GM21423 (cell line): ENCODE measurements at regions not wholly inside any gene's neighbourhood (a gene's known extent, or its start where the extent isn't known, plus 50 kb on each side); places are given as distances from the start of the nearest gene placed in this dataset.
"Not testable (repeated sequence)": the region's sequence is repeated elsewhere in the genome, so short reads cannot be mapped to it uniquely, and the experiment has no call there.

Source experiments
- ATAC-seq: cut with Tn5 transposase; IDR thresholded peaks from one replicate; pipeline ENCODE4 v1.9.1; 2021; ENCODE audit warnings: mild to moderate bottlenecking, moderate library complexity; ENCODE audit not compliant: unreplicated experiment

GRCh38 chr6:82419132-82419581 is 55.5 kb downstream of the TPBG start:
- no peak for ATAC-seq

GRCh38 chr6:82419859-82420258 is 56.2 kb downstream of the TPBG start:
- no peak for ATAC-seq

- no peak for ATAC-seq
Measured at GRCh38 chr6:82430611-82431010, 67.0 kb downstream of the TPBG start.

DNA sequence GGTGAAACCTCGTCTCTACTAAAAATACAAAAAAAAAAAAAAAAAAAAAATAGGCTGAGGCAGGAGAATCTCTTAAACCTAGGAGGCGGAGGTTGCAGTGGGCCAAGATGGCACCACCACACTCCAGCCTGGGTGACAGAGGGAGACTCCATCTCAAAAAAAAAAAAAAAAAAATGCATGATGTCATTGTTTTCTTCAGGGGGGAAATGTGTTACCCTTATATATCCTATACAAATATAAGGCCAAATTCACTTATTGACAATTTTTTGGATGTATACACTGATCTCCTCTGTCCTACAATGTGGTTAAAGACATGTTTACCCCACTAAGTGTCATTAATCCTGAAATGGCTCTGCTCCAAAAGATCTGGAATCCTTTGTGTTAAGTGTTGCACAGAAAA is 73.1 kb downstream of the TPBG start:
- no peak for ATAC-seq

DNA sequence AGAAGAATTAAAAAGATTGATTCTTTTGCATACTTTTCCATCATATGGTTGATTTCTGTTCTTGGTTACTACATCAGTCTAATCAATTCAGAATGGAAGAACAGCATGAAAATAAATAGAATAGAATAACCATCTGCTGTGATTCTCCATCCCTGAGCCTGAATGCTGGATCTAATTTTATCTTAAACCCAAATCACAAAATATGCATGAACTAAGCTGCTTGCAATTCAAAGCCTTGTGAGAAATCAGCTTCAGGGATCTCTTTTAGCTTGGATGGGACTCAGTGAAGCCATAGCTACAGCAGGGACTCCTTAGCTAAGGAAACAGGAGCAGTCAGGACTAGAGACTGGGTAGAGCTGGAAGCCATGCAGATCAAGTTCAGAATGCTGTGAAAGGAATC is 74.1 kb downstream of the TPBG start:
- no peak for ATAC-seq

DNA sequence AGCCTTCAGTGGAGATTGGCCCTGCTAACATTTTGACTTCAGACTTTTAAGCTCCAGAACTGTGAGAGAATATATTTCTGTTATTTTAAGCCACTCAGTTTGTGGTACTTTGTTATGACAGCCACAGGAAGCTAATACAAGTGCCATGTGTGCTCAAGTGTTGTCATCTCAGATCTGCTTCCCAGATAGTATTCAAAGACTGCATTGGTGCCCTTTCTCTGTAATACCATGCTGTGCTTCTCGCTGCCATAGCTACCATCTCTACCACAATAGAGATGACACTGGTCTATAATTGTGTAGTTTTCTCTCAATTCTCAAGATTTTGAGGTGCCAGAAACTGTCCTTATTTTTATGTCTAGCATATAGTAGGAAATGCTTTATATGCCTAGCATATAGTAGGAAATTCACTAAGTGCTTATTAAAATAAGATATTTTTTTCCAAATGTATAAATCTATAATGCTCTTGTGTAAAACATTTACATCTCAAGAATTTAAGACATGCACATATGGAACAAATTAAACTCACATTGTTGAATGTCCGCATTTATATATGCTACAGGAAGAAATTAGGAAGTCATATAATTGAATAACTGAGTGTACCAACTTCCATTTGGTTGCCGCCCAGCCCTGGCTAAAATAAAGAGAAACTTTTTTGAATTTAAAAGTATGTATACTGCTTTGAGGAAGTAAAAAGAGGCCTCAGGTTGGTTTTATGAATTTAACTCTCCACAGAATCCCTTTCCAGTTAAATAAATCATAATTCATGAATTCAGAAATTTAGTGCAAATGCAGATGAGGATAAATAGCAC is 77.6 kb downstream of the TPBG start:
- ATAC-seq = no peak

DNA sequence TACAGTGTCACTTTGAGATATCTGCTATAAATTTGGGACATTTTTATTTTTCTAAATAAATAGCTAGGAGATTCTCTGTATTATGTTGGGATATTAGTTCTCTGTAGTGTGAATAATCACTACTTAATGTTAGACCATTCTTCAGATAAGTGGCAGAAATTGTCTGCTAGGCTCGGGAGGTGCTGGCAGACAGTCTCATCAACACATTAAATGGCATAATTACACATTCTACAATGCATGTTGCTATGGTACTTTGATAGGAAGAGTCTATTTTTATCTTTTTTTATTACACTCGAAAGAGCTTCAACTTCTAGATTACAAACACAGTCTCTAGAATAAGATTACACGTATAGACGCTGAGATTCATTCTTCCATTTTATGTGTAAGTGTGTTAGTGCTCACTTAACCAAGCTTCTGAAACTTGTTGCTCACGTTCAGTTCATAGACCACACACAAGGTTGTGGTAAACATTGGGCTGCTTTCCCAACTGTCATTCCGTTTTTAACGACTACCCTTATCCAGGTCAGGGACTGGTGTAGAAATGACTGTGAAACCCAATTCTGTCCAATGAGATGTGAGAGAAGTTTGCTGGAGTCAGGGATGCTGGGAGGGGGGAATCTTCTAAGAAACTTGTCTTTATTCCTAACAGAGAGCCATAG is 78.6 kb downstream of the TPBG start:
- ATAC-seq = no peak

DNA sequence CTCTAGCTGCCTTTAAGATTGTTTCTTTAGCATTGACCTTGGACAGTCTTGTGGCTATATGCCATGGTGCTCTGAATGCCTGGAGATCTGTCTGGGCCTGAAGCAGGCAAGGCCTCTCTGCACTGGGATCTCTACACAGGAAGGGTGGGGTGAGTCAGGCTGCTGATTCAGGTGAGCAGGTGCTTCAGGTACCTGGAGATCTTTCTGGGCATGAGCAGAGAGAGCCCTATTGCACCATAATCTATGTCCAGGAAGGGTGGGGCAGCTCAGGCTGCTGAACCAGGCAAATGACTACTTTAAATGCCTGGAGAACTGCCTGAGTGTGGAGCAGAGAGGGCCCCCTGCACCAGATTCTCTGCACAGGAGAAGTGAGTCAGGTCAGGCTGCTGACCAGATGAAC is 94.5 kb downstream of the TPBG start:
- ATAC-seq = no peak

DNA sequence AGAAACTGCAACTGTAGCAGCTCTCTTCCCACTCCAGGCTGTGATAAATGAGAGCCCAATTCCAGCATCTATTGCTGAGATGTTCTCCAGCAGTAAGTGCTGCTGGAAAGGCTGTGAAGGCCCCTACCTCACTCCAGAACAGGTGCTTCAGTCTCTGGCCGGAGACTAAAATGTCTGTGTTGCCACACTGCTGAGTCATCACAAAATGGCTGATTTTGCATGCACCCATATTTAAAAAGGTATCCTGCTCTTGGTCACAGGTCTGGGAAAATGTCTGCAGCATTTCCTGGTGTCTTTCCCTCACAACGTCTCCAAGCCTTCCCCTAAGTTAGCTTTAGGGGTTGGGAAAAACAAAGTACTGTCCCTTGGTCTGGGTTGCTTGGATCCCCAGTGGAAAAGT is 95.1 kb downstream of the TPBG start:
- ATAC-seq = no peak

- ATAC-seq = no peak
Measured at GRCh38 chr6:82461536-82461935, 97.9 kb downstream of the TPBG start.

GRCh38 chr6:82467338-82467737 is 103.7 kb downstream of the TPBG start:
- ATAC-seq = no peak

- ATAC-seq = not testable (repeated sequence)
Measured at GRCh38 chr6:82470123-82470522, 106.5 kb downstream of the TPBG start.

DNA sequence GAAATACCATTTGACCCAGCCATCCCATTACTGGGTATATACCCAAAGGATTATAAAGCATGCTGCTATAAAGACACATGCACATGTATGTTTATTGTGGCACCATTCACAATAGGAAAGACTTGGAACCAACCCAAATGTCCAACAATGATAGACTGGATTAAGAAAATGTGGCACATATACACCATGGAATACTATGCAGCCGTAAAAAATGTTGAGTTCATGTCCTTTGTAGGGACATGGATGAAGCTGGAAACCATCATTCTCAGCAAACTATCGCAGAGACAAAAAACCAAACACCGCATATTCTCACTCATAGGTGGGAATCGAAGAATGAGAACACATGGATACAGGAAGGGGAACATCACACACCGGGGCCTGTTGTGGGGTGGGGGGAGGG is 111.5 kb downstream of the TPBG start:
- not testable (repeated sequence) for ATAC-seq

- ATAC-seq = no peak
Measured at GRCh38 chr6:82484001-82484400, 120.4 kb downstream of the TPBG start.

DNA sequence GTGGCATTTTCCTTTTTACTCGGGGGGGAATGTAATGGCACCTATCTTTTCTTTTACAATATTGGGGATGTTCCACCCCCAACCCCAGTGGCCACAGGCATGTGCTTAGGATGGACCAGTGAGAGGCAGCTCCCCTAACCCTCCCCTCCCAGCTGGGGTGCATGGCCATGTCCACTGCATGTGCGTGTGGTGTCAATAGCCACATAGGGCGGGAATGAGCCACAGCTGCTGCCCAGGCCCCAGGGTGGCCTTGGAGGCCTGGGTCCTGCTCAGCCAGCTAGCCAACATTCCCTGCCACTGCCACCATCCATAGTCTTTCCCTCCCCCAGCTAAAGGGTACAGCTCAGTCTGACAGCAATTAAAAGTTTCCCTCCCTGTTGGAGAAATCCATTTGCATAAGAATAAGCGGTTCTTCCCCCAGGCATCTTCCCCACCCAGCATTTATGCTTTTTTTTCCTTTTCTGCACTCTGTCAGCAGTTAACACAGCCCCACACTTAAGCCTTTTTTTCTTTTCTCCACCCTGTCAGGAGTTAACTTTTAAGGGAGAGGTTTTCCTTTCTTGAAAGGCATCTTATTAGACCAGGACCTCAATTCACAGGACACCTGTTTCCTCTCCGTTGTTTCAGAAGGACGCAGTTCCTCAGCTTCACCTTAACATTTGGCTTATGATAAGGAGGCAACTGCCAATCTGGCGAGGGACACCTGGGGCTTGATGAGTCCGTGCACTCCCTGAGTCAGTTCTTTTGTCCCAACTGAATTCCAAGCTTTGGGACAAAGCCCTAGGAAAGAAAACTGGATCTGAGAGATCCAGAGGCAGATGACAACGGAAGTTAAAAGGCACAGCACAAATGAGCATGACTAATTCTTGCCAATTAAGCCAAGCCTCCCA is 121.4 kb downstream of the TPBG start:
- no peak for ATAC-seq

- ATAC-seq = no peak
Measured at GRCh38 chr6:82487895-82488294, 124.3 kb downstream of the TPBG start.

DNA sequence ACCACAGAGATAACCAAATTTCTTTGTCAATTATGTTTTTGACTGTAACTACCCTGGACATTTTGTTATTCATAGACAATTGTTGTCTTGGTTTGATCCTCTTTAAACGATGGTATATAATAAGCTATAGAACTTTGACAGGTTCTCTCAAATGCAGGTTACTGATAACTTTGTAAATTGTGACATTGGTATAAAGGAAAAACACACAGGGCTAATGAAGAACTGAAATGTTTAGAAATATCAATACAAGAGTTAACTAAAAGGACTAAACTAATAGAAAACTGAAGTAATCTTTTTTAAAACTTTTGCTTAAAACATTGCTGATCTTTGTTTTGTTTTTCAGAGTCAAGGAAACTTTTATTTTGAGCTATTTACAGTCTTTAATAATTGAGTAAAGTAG is 124.8 kb downstream of the TPBG start:
- ATAC-seq = no peak

DNA sequence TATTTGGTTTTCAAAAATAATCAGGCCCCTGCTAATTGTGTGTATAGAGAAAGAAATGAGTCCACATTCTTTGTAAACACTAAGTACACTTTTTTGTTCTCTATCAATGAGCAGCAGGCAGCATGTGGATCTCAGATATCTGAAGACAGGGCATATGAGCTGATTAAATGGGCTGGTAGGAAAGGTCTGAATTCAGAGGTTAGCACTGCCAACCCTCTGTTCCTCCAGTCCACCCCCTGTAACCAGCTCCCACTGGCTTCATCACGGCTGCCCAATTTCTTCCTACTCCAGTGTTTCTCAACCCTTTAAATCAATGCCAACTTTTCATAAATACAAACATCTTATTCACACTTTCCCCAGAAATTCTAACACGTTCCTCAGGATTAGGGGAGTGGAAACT is 128.5 kb downstream of the TPBG start:
- ATAC-seq = no peak

- ATAC-seq = no peak
Measured at GRCh38 chr6:82493467-82493866, 129.8 kb downstream of the TPBG start.

DNA sequence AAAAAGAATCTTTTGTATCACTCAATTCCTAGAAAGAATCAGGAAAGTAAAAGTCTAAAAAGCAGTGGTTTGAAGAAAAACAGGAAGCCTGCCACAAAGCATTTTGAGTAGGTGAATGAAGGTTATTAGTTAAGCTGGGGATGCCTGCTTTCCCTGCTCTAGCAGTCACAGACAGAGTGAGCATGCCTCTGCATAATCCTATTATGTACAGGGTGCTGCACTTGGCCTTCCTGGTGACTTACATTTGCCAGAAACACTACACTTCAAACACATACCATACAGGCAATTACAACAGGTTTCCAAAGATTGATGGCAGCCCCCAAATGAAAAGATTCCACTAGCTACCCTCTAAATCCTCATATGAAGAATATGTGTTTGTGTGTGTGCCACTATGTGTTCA is 130.8 kb downstream of the TPBG start:
- no peak for ATAC-seq

- not testable (repeated sequence) for ATAC-seq
Measured at GRCh38 chr6:82501901-82502300, 138.3 kb downstream of the TPBG start.
